Spleen (tissue), 11 donors: ENCODE measurements at regions not wholly inside any gene's neighbourhood (a gene's known extent, or its start where the extent isn't known, plus 50 kb on each side); places are given as distances from the start of the nearest gene placed in this dataset.

Experiments used
- DNase-seq: peaks from one replicate; pipeline ENCODE4 v3.0.0-alpha.2; 2020
- H3K27ac ChIP-seq, 8 donors: fragments of 200-600 bp; sonication (generic) in 7 of 8; 1 replicate in 4 of 8; 2 replicates in 4 of 8; pipeline versions ENCODE4 v1.5.0 to v1.8.0; 2016 to 2021; ENCODE audit warnings: inconsistent platforms in 4 of 8, mild to moderate bottlenecking in 4 of 8, moderate library complexity in 1 of 8
- H3K27me3 ChIP-seq, 7 donors: fragments of 200-600 bp; sonication (generic) in 6 of 7; replicated peaks in 1 of 7; 1 replicate in 4 of 7; 2 replicates in 3 of 7; pipeline versions ENCODE4 v1.5.0 to v1.8.0; 2016 to 2021; ENCODE audit warnings: inconsistent platforms in 3 of 7, mild to moderate bottlenecking in 1 of 7
- H3K36me3 ChIP-seq, 6 donors: fragments of 200-600 bp; sonication (generic) in 5 of 6; 1 replicate in 4 of 6; 2 replicates in 2 of 6; pipeline versions ENCODE4 v1.5.0 to v1.8.0; 2016 to 2021; ENCODE audit warnings: inconsistent platforms in 2 of 6
- H3K4me1 ChIP-seq, 6 donors: fragments of 200-600 bp; sonication (generic) in 5 of 6; 1 replicate in 3 of 6; 2 replicates in 3 of 6; pipeline versions ENCODE4 v1.5.0 to v1.8.0; 2016 to 2021; ENCODE audit warnings: inconsistent platforms in 3 of 6
- H3K4me3 ChIP-seq, 8 donors: fragments of 200-600 bp; sonication (generic) in 7 of 8; 1 replicate in 4 of 8; 2 replicates in 4 of 8; pipeline versions ENCODE4 v1.5.0 to v1.8.0; 2016 to 2021; ENCODE audit warnings: inconsistent platforms in 4 of 8, mild to moderate bottlenecking in 4 of 8, moderate library complexity in 2 of 8
- H3K9me3 ChIP-seq, 8 donors: fragments of 200-600 bp; sonication (generic) in 7 of 8; 1 replicate in 4 of 8; 2 replicates in 4 of 8; pipeline versions ENCODE4 v1.5.0 to v1.8.0; 2016 to 2021; ENCODE audit warnings: inconsistent platforms in 4 of 8
- CTCF ChIP-seq, 11 experiments: fragments of 200-600 bp in 7 of 11; fragments of 450-650 bp in 4 of 11; sonication (generic) in 4 of 11; IDR thresholded peaks in 8 of 11; conservative IDR thresholded peaks in 3 of 11; 1 replicate in 7 of 11; 2 replicates in 4 of 11; pipeline versions ENCODE4 v1.4.0 to v1.8.0; 2016 to 2021; ENCODE audit warnings: antibody characterized with exemption in 11 of 11, inconsistent platforms in 4 of 11, mild to moderate bottlenecking in 1 of 11
- POLR2A ChIP-seq, 3 donors: fragments of 450-650 bp; IDR thresholded peaks; one replicate each; pipeline ENCODE4 v1.5.1; 2017; ENCODE audit warnings: antibody characterized with exemption in 3 of 3, mild to moderate bottlenecking in 1 of 3
- POLR2AphosphoS5 ChIP-seq, 3 donors: sonication (generic); formaldehyde crosslinking; IDR thresholded peaks; one replicate each; pipeline ENCODE4 v1.5.1; 2017; ENCODE audit warnings: antibody characterized with exemption in 3 of 3
- WGBS, 5 donors: extraction: QIAGEN DNeasy Blood & Tissue Kit in 3 of 5; methylation state at CpG; one replicate each; pipeline versions ENCODE4 v1.1.5 to v1.1.7; 2013 to 2018; 5-methylcytosine and 5-hydroxymethylcytosine counted together
- intact Hi-C: fragments of 100-400 bp; cut with DNase I; formaldehyde crosslinking; loops from one replicate; pipeline ENCODE4 v1.15.0; 2023; ENCODE audit warnings: low total_unique reads
- donor health status: healthy with polysubstance abuse.
- donor health status: DM: no; HTN: no; CAD: no; lungs with moderate emphysema.
- donor health status: DM: no; HTN: no; CAD: no.
- donor health status: Bipolar disorder and iron deficiency.
- donor health status: healthy.
- donor health status: DM: no; HTN: no; CAD: no.
- donor health status: DM: yes; HTN: yes; CAD: no.

GRCh38 chr4:171629737-171630136, 183.5 kb upstream of the GALNTL6 start:
- TF ChIP-seq CTCF (IDR thresholded peaks at IDR 0.05 in 8 of 11, conservative IDR thresholded peaks at IDR 0.05 in 3 of 11) (no peak), POLR2A (IDR thresholded peaks at IDR 0.05) (no peak), POLR2AphosphoS5 (IDR thresholded peaks at IDR 0.05) (no peak)
- no peaks in the 10 kb centered on the region for H3K36me3 ChIP-seq

GRCh38 chr4:171629182-171629581, 184.0 kb upstream of the GALNTL6 start:
- Histone ChIP-seq H3K27ac (no peak overlapping the region), H3K4me3 (no peak overlapping the region), H3K9me3 (no peaks in the 10 kb centered on the region), H3K36me3 (no peaks in the 10 kb centered on the region), H3K27me3 (no peaks in the 10 kb centered on the region), H3K4me1 (peaks cover 0 to 6% (median 0%) of the 10 kb centered on the region in 6 donors)
- DNase-seq = no peak
- intact Hi-C loops = no loop called here
- 53 to 61% (median 58%) methylated on average over 3 of the region's 3 CpGs for WGBS, 5 donors
- no peak for TF ChIP-seq POLR2AphosphoS5 (IDR thresholded peaks at IDR 0.05)
- TF ChIP-seq CTCF (IDR thresholded peaks at IDR 0.05 in 8 of 11, conservative IDR thresholded peaks at IDR 0.05 in 3 of 11) = no peak
- no peak for TF ChIP-seq POLR2A (IDR thresholded peaks at IDR 0.05)

More at GRCh38 chr4:171629737-171630136, 183.5 kb upstream of the GALNTL6 start:
- Histone ChIP-seq H3K9me3 (no peaks in the 10 kb centered on the region), H3K4me1 (peaks cover 0 to 6% (median 0%) of the 10 kb centered on the region in 6 donors), H3K4me3 (no peak overlapping the region), H3K27ac (no peak overlapping the region), H3K27me3 (no peaks in the 10 kb centered on the region)
- intact Hi-C loops = no loop called here
- DNase-seq = no peak
- 91 to 95% (median 91%) methylated on average over 18 of the region's 18 CpGs for WGBS, 5 donors

GRCh38 chr4:171626554-171626953, 186.7 kb upstream of the GALNTL6 start:
- intact Hi-C loops = no loop called here
- Histone ChIP-seq H3K27me3 (no peaks in the 10 kb centered on the region), H3K9me3 (no peaks in the 10 kb centered on the region), H3K36me3 (no peaks in the 10 kb centered on the region), H3K4me3 (no peak overlapping the region), H3K4me1 (peaks cover 0 to 11% (median 0%) of the 10 kb centered on the region in 6 donors), H3K27ac (no peak overlapping the region)
- WGBS, 5 donors = 85 to 95% (median 86%) methylated on average over 4 of the region's 4 CpGs
- DNase-seq = no peak
- no peak for TF ChIP-seq POLR2AphosphoS5 (IDR thresholded peaks at IDR 0.05)
- TF ChIP-seq POLR2A (IDR thresholded peaks at IDR 0.05) = no peak
- no peak for TF ChIP-seq CTCF (IDR thresholded peaks at IDR 0.05 in 8 of 11, conservative IDR thresholded peaks at IDR 0.05 in 3 of 11)

- TF ChIP-seq POLR2A (IDR thresholded peaks at IDR 0.05) (no peak), CTCF (IDR thresholded peaks at IDR 0.05 in 8 of 11, conservative IDR thresholded peaks at IDR 0.05 in 3 of 11) (no peak), POLR2AphosphoS5 (IDR thresholded peaks at IDR 0.05) (no peak)
- intact Hi-C loops = no loop called here
- peaks cover 0 to 6% (median 0%) of the 10 kb centered on the region in 6 donors for H3K4me1 ChIP-seq
- no peak for DNase-seq
- WGBS, 5 donors = 54 to 74% (median 56%) methylated on average over 3 of the region's 3 CpGs
- H3K36me3 ChIP-seq = no peaks in the 10 kb centered on the region
- no peak overlapping the region for H3K27ac ChIP-seq
- H3K4me3 ChIP-seq = no peak overlapping the region
- no peaks in the 10 kb centered on the region for H3K27me3 ChIP-seq
- H3K9me3 ChIP-seq = no peaks in the 10 kb centered on the region
These were observed 190.5 kb upstream of the GALNTL6 start for GRCh38 chr4:171622729-171623128.
